HCT116 (cell line): ENCODE measurements at regions not wholly inside any gene's neighbourhood (a gene's known extent, or its start where the extent isn't known, plus 50 kb on each side); places are given as distances from the start of the nearest gene placed in this dataset.

Experiments
- ATAC-seq: fragments of 200-7000 bp; cut with Tn5 transposase; 2 replicates; pipeline ENCODE4 v1.9.1; 2020; ENCODE audit warnings: mild to moderate bottlenecking, moderate library complexity
- BruUV-seq: library from RNA; stranded (reverse); fragments of 400-500 nt; replicated peaks from 2 replicates; lab custom pipeline; 2021; lab: Mats Ljungman, UMichigan
- CTCF ChIA-PET: fragments of 300-600 bp; sonication (Branson Sonifier 250); formaldehyde crosslinking; loops from one replicate; lab custom pipeline; 2021; ENCODE audit warnings: antibody characterized with exemption; lab: Charles Lee
- POLR2A ChIA-PET: fragments of 300-600, 350-600 bp; sonication (Branson Sonifier 250); formaldehyde crosslinking; loops from one replicate; lab custom pipeline; 2021; ENCODE audit warnings: antibody characterized with exemption; lab: Charles Lee
- RAD21 ChIA-PET, 2 experiments: fragments of 300-600 bp; sonication (Branson Sonifier 250); formaldehyde crosslinking; loops; one replicate each; lab custom pipeline; 2023; ENCODE audit warnings: low total read pairs in 2 of 2; ENCODE audit not compliant: uncharacterized antibody in 2 of 2, unreplicated experiment in 2 of 2, low non-redundant PET in 1 of 2; lab: Charles Lee
- DNase-seq: peaks from one replicate; pipeline ENCODE4 v3.0.0-alpha.2; 2010; ENCODE audit warnings: low read depth, low spot score
- H2AFZ ChIP-seq: fragments of 200-600 bp; shearing (Covaris generic), sonication (generic); 2 replicates; pipeline ENCODE4 v1.6.1; 2017; ENCODE audit warnings: low read depth, mixed run types, mixed read lengths, antibody characterized with exemption, low read length; ENCODE audit not compliant: poor library complexity, severe bottlenecking
- H3K27ac ChIP-seq: 2 replicates; pipeline ENCODE4 v1.5.1; 2012; ENCODE audit warnings: low read depth, low read length
- H3K27me3 ChIP-seq: fragments of 200-600 bp; sonication (generic); 2 replicates; pipeline ENCODE4 v1.6.1; 2016; ENCODE audit warnings: mixed run types, low read length, mixed read lengths; ENCODE audit not compliant: insufficient read depth
- H3K36me3 ChIP-seq, 2 experiments: fragments of 200-500 bp in 1 of 2; fragments of 200-600 bp in 1 of 2; sonication (Bioruptor generic) in 1 of 2; sonication (generic) in 1 of 2; 2 replicates each; pipeline versions ENCODE4 v1.5.1 to v1.6.1; 2014 to 2016; ENCODE audit warnings: low read length in 2 of 2, inconsistent platforms in 1 of 2, mixed read lengths in 1 of 2, mixed run types in 1 of 2; ENCODE audit not compliant: insufficient read depth in 2 of 2, control insufficient read depth in 1 of 2
- H3K4me1 ChIP-seq, 2 experiments: fragments of 200-600 bp in 1 of 2; sonication (generic) in 1 of 2; 2 replicates each; pipeline versions ENCODE4 v1.5.1 to v1.6.1; 2012 to 2017; ENCODE audit warnings: low read length in 2 of 2, inconsistent platforms in 1 of 2, mild to moderate bottlenecking in 1 of 2, mixed read lengths in 1 of 2, mixed run types in 1 of 2, moderate library complexity in 1 of 2; ENCODE audit not compliant: insufficient read depth in 2 of 2, control insufficient read depth in 1 of 2
- H3K4me2 ChIP-seq: fragments of 200-600 bp; sonication (generic); 2 replicates; pipeline ENCODE4 v1.6.1; 2017; ENCODE audit warnings: mixed run types, low read length, mixed read lengths
- H3K4me3 ChIP-seq, 2 experiments: fragments of 200-600 bp in 1 of 2; sonication (generic) in 1 of 2; replicated peaks in 1 of 2; 2 replicates each; pipeline ENCODE4 v1.5.1; 2011 to 2016; ENCODE audit warnings: low read length in 2 of 2, control low read depth in 1 of 2, low read depth in 1 of 2, mild to moderate bottlenecking in 1 of 2, mixed read lengths in 1 of 2, mixed run types in 1 of 2
- H3K79me2 ChIP-seq: fragments of 200-600 bp; sonication (generic); 2 replicates; pipeline ENCODE4 v1.6.1; 2017; ENCODE audit warnings: mild to moderate bottlenecking, mixed run types, low read length, moderate library complexity, mixed read lengths; ENCODE audit not compliant: insufficient read depth
- H3K9ac ChIP-seq: fragments of 200-600 bp; sonication (generic); 2 replicates; pipeline ENCODE4 v1.6.1; 2016; ENCODE audit warnings: low read length, mixed read lengths
- H3K9me2 ChIP-seq: fragments of 200-600 bp; sonication (generic), shearing (Covaris generic); 2 replicates; pipeline ENCODE4 v1.6.1; 2017; ENCODE audit warnings: mixed run types, mild to moderate bottlenecking, moderate library complexity; ENCODE audit not compliant: insufficient read depth
- H3K9me3 ChIP-seq, 2 experiments: fragments of 200-500 bp in 1 of 2; fragments of 200-600 bp in 1 of 2; sonication (Bioruptor generic) in 1 of 2; sonication (generic) in 1 of 2; 2 replicates each; pipeline ENCODE4 v1.6.1; 2014 to 2017; ENCODE audit warnings: low read length in 2 of 2, mixed read lengths in 2 of 2, inconsistent platforms in 1 of 2, low read depth in 1 of 2, mild to moderate bottlenecking in 1 of 2, mixed run types in 1 of 2, moderate library complexity in 1 of 2; ENCODE audit not compliant: control insufficient read depth in 1 of 2, insufficient read depth in 1 of 2
- H4K20me1 ChIP-seq: fragments of 200-600 bp; sonication (generic), shearing (Covaris generic); 2 replicates; pipeline ENCODE4 v1.6.1; 2017; ENCODE audit warnings: mixed run types, mild to moderate bottlenecking, moderate library complexity; ENCODE audit not compliant: insufficient read depth
- CTCF ChIP-seq, 3 experiments: fragments of 200-600 bp in 1 of 3; sonication (generic) in 1 of 3; IDR thresholded peaks in 2 of 3; conservative IDR thresholded peaks in 1 of 3; 2 replicates each; pipeline ENCODE4 v1.5.1; 2012 to 2017; ENCODE audit warnings: low read depth in 2 of 3, low read length in 2 of 3, antibody characterized with exemption in 1 of 3, borderline replicate concordance in 1 of 3, control low read depth in 1 of 3, mild to moderate bottlenecking in 1 of 3, mixed read lengths in 1 of 3, mixed run types in 1 of 3, moderate library complexity in 1 of 3; ENCODE audit not compliant: insufficient read depth in 1 of 3
- EGR1 ChIP-seq: IDR thresholded peaks from 2 replicates; pipeline ENCODE4 v1.6.1; 2012; ENCODE audit warnings: low read depth
- FOSL1 ChIP-seq: IDR thresholded peaks from 2 replicates; pipeline ENCODE4 v1.6.1; 2012; ENCODE audit warnings: low read depth
- JUND ChIP-seq: IDR thresholded peaks from 2 replicates; pipeline ENCODE4 v1.6.1; 2012
- MAX ChIP-seq: IDR thresholded peaks from 2 replicates; pipeline ENCODE4 v1.6.1; 2012
- POLR2A ChIP-seq: IDR thresholded peaks from 2 replicates; pipeline ENCODE4 v1.7.0; 2011; ENCODE audit warnings: borderline replicate concordance; ENCODE audit not compliant: insufficient read depth, insufficient read length; ENCODE audit errors: extremely low read depth
- POLR2AphosphoS5 ChIP-seq: IDR thresholded peaks from 2 replicates; pipeline ENCODE4 v1.6.1; 2011; ENCODE audit warnings: mild to moderate bottlenecking, low read depth, low read length, moderate library complexity
- RAD21 ChIP-seq: IDR thresholded peaks from 2 replicates; pipeline ENCODE4 v1.6.1; 2012; ENCODE audit warnings: low read depth, mild to moderate bottlenecking
- SIN3A ChIP-seq: IDR thresholded peaks from 2 replicates; pipeline ENCODE4 v1.6.1; 2012; ENCODE audit warnings: low read depth
- TCF7L2 ChIP-seq: IDR thresholded peaks from 2 replicates; pipeline ENCODE4 v1.7.0; 2011; ENCODE audit warnings: borderline replicate concordance, inconsistent platforms; ENCODE audit not compliant: insufficient read depth, insufficient read length; ENCODE audit errors: extremely low read depth
- ZBTB33 ChIP-seq: IDR thresholded peaks from 2 replicates; pipeline ENCODE4 v1.6.1; 2011; ENCODE audit warnings: mild to moderate bottlenecking, low read length, moderate library complexity; ENCODE audit not compliant: insufficient replicate concordance; ENCODE audit errors: extremely low read depth
- ZFX ChIP-seq: fragments of 450-650 bp; IDR thresholded peaks from 2 replicates; pipeline ENCODE4 v1.6.1; 2017
- intact Hi-C: fragments of 100-400 bp; cut with micrococcal nuclease; formaldehyde crosslinking; loops from 2 replicates; pipeline ENCODE4 v1.10.0; 2022
- TF ChIP-seq, protein P1 (sequence below): IDR thresholded peaks from 2 replicates; pipeline ENCODE4 v1.6.1; 2012; ENCODE audit warnings: low read depth

- ChIA-PET CTCF (no interaction called here), POLR2A (no interaction called here), RAD21 (no interaction called here)
- TF ChIP-seq TCF7L2 (peak; percentile 55), ZFX (no peak)
- Histone ChIP-seq H3K36me3 (no peaks in the 10 kb centered on the region), H3K27ac (no peak overlapping the region), H4K20me1 (no peaks in the 10 kb centered on the region), H3K4me1 (no peaks in the 10 kb centered on the region), H3K9me2 (no peaks in the 10 kb centered on the region), H3K4me2 (no peak overlapping the region), H3K27me3 (no peaks in the 10 kb centered on the region), H3K4me3 (no peak overlapping the region), H3K9ac (no peak overlapping the region), H3K9me3 (peaks cover 23 to 29% of the 10 kb centered on the region in 2 experiments; a peak in 2 of 4 replicates), H2AFZ (no peak overlapping the region), H3K79me2 (no peaks in the 10 kb centered on the region)
- no peak for ATAC-seq
- no peak for DNase-seq
- no TSS peak for BruUV-seq
- intact Hi-C loops, result no loop called here
Measured at GRCh38 chr18:40851014-40851429, 1104.0 kb upstream of the PIK3C3 start.

DNA sequence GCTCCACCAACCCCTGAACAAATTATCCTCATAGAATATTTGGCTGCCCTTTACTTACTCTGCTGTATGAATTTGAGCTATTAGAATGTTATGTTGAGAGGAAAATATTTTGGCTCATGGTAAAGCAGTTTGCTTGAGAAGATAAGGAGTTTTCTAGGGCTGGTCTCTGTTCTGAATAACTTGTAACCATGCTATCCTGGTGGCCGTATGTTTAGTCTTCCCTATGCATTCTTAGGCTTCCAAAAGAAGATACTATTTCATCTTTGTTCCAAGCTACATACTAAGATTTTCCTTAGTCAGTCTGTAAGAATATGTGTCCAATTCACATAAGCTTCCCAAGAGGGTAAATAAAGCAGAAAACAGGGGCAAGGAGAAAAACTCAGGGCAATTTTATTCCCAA lies 1105.1 kb upstream of the PIK3C3 start:
- Histone ChIP-seq H4K20me1 (no peaks in the 10 kb centered on the region), H3K4me3 (no peak overlapping the region), H3K4me2 (no peak overlapping the region), H3K27me3 (no peaks in the 10 kb centered on the region), H3K79me2 (no peaks in the 10 kb centered on the region), H3K9me3 (peaks cover 19 to 23% of the 10 kb centered on the region in 2 experiments; a peak in 2 of 4 replicates), H3K27ac (no peak overlapping the region), H3K9ac (no peak overlapping the region), H2AFZ (no peak overlapping the region), H3K9me2 (no peaks in the 10 kb centered on the region), H3K4me1 (no peaks in the 10 kb centered on the region), H3K36me3 (no peaks in the 10 kb centered on the region)
- no peak for ATAC-seq
- intact Hi-C loops, result no loop called here
- ChIA-PET RAD21 (no interaction called here), POLR2A (no interaction called here), CTCF (no interaction called here)
- no TSS peak for BruUV-seq
- DNase-seq, result no peak
- no peak for TF ChIP-seq MAX
- no peak for TF ChIP-seq POLR2A
- TF ChIP-seq JUND, result no peak
- no peak for TF ChIP-seq CTCF (IDR thresholded peaks at IDR 0.05 in 2 of 3, conservative IDR thresholded peaks at IDR 0.05 in 1 of 3; ENCODE audit: borderline replicate concordance in 1 of 3, insufficient read depth in 1 of 3, low read depth in 2 of 3, low read length in 2 of 3)
- TF ChIP-seq, protein P1, sequence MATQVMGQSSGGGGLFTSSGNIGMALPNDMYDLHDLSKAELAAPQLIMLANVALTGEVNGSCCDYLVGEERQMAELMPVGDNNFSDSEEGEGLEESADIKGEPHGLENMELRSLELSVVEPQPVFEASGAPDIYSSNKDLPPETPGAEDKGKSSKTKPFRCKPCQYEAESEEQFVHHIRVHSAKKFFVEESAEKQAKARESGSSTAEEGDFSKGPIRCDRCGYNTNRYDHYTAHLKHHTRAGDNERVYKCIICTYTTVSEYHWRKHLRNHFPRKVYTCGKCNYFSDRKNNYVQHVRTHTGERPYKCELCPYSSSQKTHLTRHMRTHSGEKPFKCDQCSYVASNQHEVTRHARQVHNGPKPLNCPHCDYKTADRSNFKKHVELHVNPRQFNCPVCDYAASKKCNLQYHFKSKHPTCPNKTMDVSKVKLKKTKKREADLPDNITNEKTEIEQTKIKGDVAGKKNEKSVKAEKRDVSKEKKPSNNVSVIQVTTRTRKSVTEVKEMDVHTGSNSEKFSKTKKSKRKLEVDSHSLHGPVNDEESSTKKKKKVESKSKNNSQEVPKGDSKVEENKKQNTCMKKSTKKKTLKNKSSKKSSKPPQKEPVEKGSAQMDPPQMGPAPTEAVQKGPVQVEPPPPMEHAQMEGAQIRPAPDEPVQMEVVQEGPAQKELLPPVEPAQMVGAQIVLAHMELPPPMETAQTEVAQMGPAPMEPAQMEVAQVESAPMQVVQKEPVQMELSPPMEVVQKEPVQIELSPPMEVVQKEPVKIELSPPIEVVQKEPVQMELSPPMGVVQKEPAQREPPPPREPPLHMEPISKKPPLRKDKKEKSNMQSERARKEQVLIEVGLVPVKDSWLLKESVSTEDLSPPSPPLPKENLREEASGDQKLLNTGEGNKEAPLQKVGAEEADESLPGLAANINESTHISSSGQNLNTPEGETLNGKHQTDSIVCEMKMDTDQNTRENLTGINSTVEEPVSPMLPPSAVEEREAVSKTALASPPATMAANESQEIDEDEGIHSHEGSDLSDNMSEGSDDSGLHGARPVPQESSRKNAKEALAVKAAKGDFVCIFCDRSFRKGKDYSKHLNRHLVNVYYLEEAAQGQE, result no peak
- no peak for TF ChIP-seq ZBTB33
- TF ChIP-seq POLR2AphosphoS5, result no peak
- TF ChIP-seq TCF7L2, result no peak
- no peak for TF ChIP-seq EGR1
- TF ChIP-seq RAD21, result no peak
- no peak for TF ChIP-seq FOSL1
- no peak for TF ChIP-seq SIN3A
